Gastrocnemius medialis (tissue), 4 donors: ENCODE measurements at regions not wholly inside any gene's neighbourhood (a gene's known extent, or its start where the extent isn't known, plus 50 kb on each side); places are given as distances from the start of the nearest gene placed in this dataset.

ENCODE experiments used
- CTCF ChIP-seq, 5 experiments: fragments of 450-650 bp in 3 of 5; fragments of 200-600 bp in 2 of 5; sonication (generic) in 2 of 5; IDR thresholded peaks in 4 of 5; conservative IDR thresholded peaks in 1 of 5; 1 replicate in 4 of 5; 2 replicates in 1 of 5; pipeline ENCODE4 v1.5.1; 2016 to 2019; ENCODE audit warnings: antibody characterized with exemption in 5 of 5, mild to moderate bottlenecking in 3 of 5, moderate library complexity in 3 of 5
- POLR2A ChIP-seq, 2 donors: fragments of 450-650 bp; IDR thresholded peaks; one replicate each; pipeline ENCODE4 v1.6.1; 2017; ENCODE audit warnings: antibody characterized with exemption in 2 of 2, mild to moderate bottlenecking in 2 of 2, moderate library complexity in 2 of 2

DNA sequence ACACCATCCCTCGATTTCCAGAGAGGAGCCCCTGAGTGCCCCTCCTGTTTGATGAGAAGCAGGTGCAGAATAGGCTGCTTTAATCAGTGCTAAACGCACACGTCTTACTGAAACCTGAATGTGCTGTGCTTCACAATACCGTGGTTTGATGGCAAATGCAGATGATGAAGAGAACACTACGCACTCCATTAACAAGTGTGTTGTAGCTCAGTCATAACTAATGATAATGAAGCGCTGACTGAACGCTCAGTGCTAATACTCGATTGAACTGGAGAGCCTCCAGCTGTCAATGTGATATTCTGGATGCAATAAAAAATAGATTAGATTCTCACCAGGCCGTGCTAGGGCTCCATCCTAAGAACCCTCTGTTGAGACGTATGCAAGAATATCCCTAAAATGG is 279.7 kb upstream of the PLPP4 start:
- TF ChIP-seq CTCF (IDR thresholded peaks at IDR 0.05 in 4 of 5, conservative IDR thresholded peaks at IDR 0.05 in 1 of 5) (no peak), POLR2A (IDR thresholded peaks at IDR 0.05) (no peak)
